ENCODE measurements at regions not wholly inside any gene's neighbourhood (a gene's known extent, or its start where the extent isn't known, plus 50 kb on each side); places are given as distances from the start of the nearest gene placed in this dataset.

GRCh38 chr4:173466101-173466500 is 63.9 kb downstream of the HAND2 start:
- no peak for ATAC-seq (ENCODE audit: poor library complexity)
- TF ChIP-seq CTCF (IDR thresholded peaks at IDR 0.05) = no peak
- Mint-ChIP-seq H3K27ac (no peak overlapping the region), H3K9me3 (no peaks in the 10 kb centered on the region), H3K4me3 (no peak overlapping the region), H3K36me3 (ENCODE audit: low read depth) (no peaks in the 10 kb centered on the region), H3K27me3 (no peaks in the 10 kb centered on the region), H3K4me1 (ENCODE audit: low read depth) (no peaks in the 10 kb centered on the region)
- Histone ChIP-seq H3K4me1 (ENCODE audit: insufficient read depth, low read length) (no peaks in the 10 kb centered on the region), H3K4me3 (ENCODE audit: low read length) (no peak overlapping the region), H3K9me3 (ENCODE audit: control insufficient read depth in 1 of 2, insufficient read depth in 1 of 2, low read length in 2 of 2) (no peaks in the 10 kb centered on the region), H3K27me3 (ENCODE audit: control insufficient read depth in 1 of 2, insufficient read depth in 2 of 2, low read length in 2 of 2) (no peaks in the 10 kb centered on the region), H3K36me3 (ENCODE audit: insufficient read depth, low read length) (no peaks in the 10 kb centered on the region), H3K27ac (ENCODE audit: low read depth in 1 of 2, low read length in 2 of 2) (no peak overlapping the region)
- intact Hi-C loops (cut with DNase I, micrococcal nuclease) = no loop called here
- no peak for DNase-seq
- CTCF ChIA-PET = no interaction called here
- POLR2A ChIA-PET = no interaction called here

GRCh38 chr4:173464481-173464880 is 65.5 kb downstream of the HAND2 start:
- H3K9me3 Mint-ChIP-seq = no peaks in the 10 kb centered on the region
- H3K27me3 ChIP-seq (ENCODE audit: control insufficient read depth in 1 of 2, insufficient read depth in 2 of 2, low read length in 2 of 2) = no peaks in the 10 kb centered on the region
- H3K4me1 Mint-ChIP-seq (ENCODE audit: low read depth) = no peaks in the 10 kb centered on the region
- no peaks in the 10 kb centered on the region for H3K36me3 ChIP-seq (ENCODE audit: insufficient read depth, low read length)
- H3K9me3 ChIP-seq (ENCODE audit: control insufficient read depth in 1 of 2, insufficient read depth in 1 of 2, low read length in 2 of 2) = no peaks in the 10 kb centered on the region
- CTCF ChIA-PET = no interaction called here
- no peak overlapping the region for H3K27ac Mint-ChIP-seq
- H3K4me1 ChIP-seq (ENCODE audit: insufficient read depth, low read length) = no peaks in the 10 kb centered on the region
- no peaks in the 10 kb centered on the region for H3K36me3 Mint-ChIP-seq (ENCODE audit: low read depth)
- no peak overlapping the region for H3K4me3 Mint-ChIP-seq
- ATAC-seq (ENCODE audit: poor library complexity) = no peak
- no peak overlapping the region for H3K27ac ChIP-seq (ENCODE audit: low read depth in 1 of 2, low read length in 2 of 2)
- H3K27me3 Mint-ChIP-seq = no peaks in the 10 kb centered on the region
- intact Hi-C loops (cut with DNase I, micrococcal nuclease) = no loop called here
- no peak for DNase-seq
- POLR2A ChIA-PET = no interaction called here
- H3K4me3 ChIP-seq (ENCODE audit: low read length) = no peak overlapping the region
- no peak for TF ChIP-seq CTCF (IDR thresholded peaks at IDR 0.05)

- CTCF ChIA-PET = no interaction called here
- TF ChIP-seq CTCF (IDR thresholded peaks at IDR 0.05) = no peak
- DNase-seq (no peak), ATAC-seq (ENCODE audit: poor library complexity) (no peak)
- no peak overlapping the region for H3K4me3 ChIP-seq (ENCODE audit: low read length)
- no peaks in the 10 kb centered on the region for H3K27me3 ChIP-seq (ENCODE audit: control insufficient read depth in 1 of 2, insufficient read depth in 2 of 2, low read length in 2 of 2)
- Mint-ChIP-seq H3K36me3 (ENCODE audit: low read depth) (no peaks in the 10 kb centered on the region), H3K4me1 (ENCODE audit: low read depth) (no peaks in the 10 kb centered on the region), H3K9me3 (no peaks in the 10 kb centered on the region), H3K27me3 (no peaks in the 10 kb centered on the region), H3K27ac (no peak overlapping the region), H3K4me3 (no peak overlapping the region)
- H3K27ac ChIP-seq (ENCODE audit: low read depth in 1 of 2, low read length in 2 of 2) = no peak overlapping the region
- intact Hi-C loops (cut with DNase I, micrococcal nuclease) = no loop called here
- no peaks in the 10 kb centered on the region for H3K4me1 ChIP-seq (ENCODE audit: insufficient read depth, low read length)
- H3K36me3 ChIP-seq (ENCODE audit: insufficient read depth, low read length) = no peaks in the 10 kb centered on the region
- POLR2A ChIA-PET = interaction anchor here (0.7 kb wide), 1 partner anchor 102 kb away, joined by 3 read pairs; no protein-coding TSS in a partner anchor
- no peaks in the 10 kb centered on the region for H3K9me3 ChIP-seq (ENCODE audit: control insufficient read depth in 1 of 2, insufficient read depth in 1 of 2, low read length in 2 of 2)
Observed at GRCh38 chr4:173463816-173464215, 64.9 kb upstream of the SCRG1 start.
